Upper lobe of right lung (tissue), 1 donor: ENCODE measurements at regions not wholly inside any gene's neighbourhood (a gene's known extent, or its start where the extent isn't known, plus 50 kb on each side); places are given as distances from the start of the nearest gene placed in this dataset.
"Not testable (repeated sequence)": the region's sequence is repeated elsewhere in the genome, so short reads cannot be mapped to it uniquely, and the experiment has no call there.

Source experiments
- ATAC-seq: fragments of 200-7000 bp; cut with Tn5 transposase; one replicate; pipeline ENCODE4 v1.9.1; 2020; ENCODE audit warnings: mild to moderate bottlenecking, moderate library complexity
- DNase-seq: peaks from one replicate; pipeline ENCODE4 v3.0.0-alpha.2; 2020
- H3K27ac ChIP-seq: fragments of 200-600 bp; one replicate; pipeline ENCODE4 v1.8.0; 2022
- H3K27me3 ChIP-seq: fragments of 200-600 bp; one replicate; pipeline ENCODE4 v1.8.0; 2022; ENCODE audit warnings: mild to moderate bottlenecking
- H3K36me3 ChIP-seq: fragments of 200-600 bp; one replicate; pipeline ENCODE4 v1.8.0; 2022
- H3K4me1 ChIP-seq: fragments of 200-600 bp; one replicate; pipeline ENCODE4 v1.8.0; 2022
- H3K4me3 ChIP-seq: fragments of 200-600 bp; one replicate; pipeline ENCODE4 v1.8.0; 2022; ENCODE audit warnings: mild to moderate bottlenecking
- H3K9me3 ChIP-seq: fragments of 200-600 bp; one replicate; pipeline ENCODE4 v1.8.0; 2022
- intact Hi-C: fragments of 100-400 bp; cut with DNase I; formaldehyde crosslinking; loops from one replicate; pipeline ENCODE4 v1.11.0; 2022
- TF ChIP-seq, protein P1 (sequence below): fragments of 200-600 bp; IDR thresholded peaks from one replicate; pipeline ENCODE4 v1.8.0; 2022; ENCODE audit warnings: antibody characterized with exemption
- donor health status: DM: no; HTN: yes; CAD: no; lungs with severe emphysema.

DNA sequence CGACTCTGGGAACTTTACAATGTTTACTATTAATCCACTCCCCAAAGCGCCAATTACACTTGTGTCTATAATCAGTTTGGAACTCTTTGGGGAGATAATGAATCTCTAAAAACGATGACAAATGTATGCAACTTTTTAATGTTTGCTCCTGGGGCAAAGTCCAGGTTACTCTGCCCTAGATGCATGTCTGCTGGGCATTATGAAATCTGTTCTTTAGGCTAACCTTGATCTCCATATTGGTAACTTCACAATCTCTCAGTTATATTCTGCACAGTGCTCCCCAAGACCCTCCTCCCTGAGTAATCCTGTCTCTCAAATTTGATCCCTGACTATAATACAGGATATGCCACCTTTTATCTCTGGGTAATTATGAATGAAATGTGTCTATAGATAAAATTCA, 152.2 kb upstream of the TRPM3 start:
- no peaks in the 10 kb centered on the region for H3K9me3 ChIP-seq
- no peak overlapping the region for H3K4me3 ChIP-seq
- no peak for ATAC-seq
- no peak for DNase-seq
- peaks cover 3% of the 10 kb centered on the region for H3K27me3 ChIP-seq
- no peak overlapping the region for H3K27ac ChIP-seq
- no peaks in the 10 kb centered on the region for H3K36me3 ChIP-seq
- no peaks in the 10 kb centered on the region for H3K4me1 ChIP-seq
- TF ChIP-seq, protein P1, sequence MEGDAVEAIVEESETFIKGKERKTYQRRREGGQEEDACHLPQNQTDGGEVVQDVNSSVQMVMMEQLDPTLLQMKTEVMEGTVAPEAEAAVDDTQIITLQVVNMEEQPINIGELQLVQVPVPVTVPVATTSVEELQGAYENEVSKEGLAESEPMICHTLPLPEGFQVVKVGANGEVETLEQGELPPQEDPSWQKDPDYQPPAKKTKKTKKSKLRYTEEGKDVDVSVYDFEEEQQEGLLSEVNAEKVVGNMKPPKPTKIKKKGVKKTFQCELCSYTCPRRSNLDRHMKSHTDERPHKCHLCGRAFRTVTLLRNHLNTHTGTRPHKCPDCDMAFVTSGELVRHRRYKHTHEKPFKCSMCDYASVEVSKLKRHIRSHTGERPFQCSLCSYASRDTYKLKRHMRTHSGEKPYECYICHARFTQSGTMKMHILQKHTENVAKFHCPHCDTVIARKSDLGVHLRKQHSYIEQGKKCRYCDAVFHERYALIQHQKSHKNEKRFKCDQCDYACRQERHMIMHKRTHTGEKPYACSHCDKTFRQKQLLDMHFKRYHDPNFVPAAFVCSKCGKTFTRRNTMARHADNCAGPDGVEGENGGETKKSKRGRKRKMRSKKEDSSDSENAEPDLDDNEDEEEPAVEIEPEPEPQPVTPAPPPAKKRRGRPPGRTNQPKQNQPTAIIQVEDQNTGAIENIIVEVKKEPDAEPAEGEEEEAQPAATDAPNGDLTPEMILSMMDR, result no peak
- intact Hi-C loops, result no loop called here

- Histone ChIP-seq H3K4me3 (no peak overlapping the region), H3K4me1 (no peaks in the 10 kb centered on the region), H3K9me3 (no peaks in the 10 kb centered on the region), H3K36me3 (no peaks in the 10 kb centered on the region), H3K27me3 (no peaks in the 10 kb centered on the region), H3K27ac (no peak overlapping the region)
- no peak for ATAC-seq
- TF ChIP-seq, protein P1, result no peak
- intact Hi-C loops, result no loop called here
- DNase-seq, result no peak
Observed at GRCh38 chr9:71271602-71272001, 150.2 kb upstream of the TRPM3 start.

- no peak for ATAC-seq
- no peak overlapping the region for H3K4me3 ChIP-seq
- H3K27me3 ChIP-seq, result no peaks in the 10 kb centered on the region
- TF ChIP-seq, protein P1, result no peak
- H3K27ac ChIP-seq, result no peak overlapping the region
- intact Hi-C loops, result no loop called here
- H3K4me1 ChIP-seq, result no peaks in the 10 kb centered on the region
- DNase-seq, result no peak
- no peaks in the 10 kb centered on the region for H3K9me3 ChIP-seq
- no peaks in the 10 kb centered on the region for H3K36me3 ChIP-seq
Observed at GRCh38 chr9:71270554-71270953, 149.1 kb upstream of the TRPM3 start.

GRCh38 chr9:71269859-71270258, 148.4 kb upstream of the TRPM3 start:
- TF ChIP-seq, protein P1, result no peak
- Histone ChIP-seq H3K27me3 (no peaks in the 10 kb centered on the region), H3K4me1 (no peaks in the 10 kb centered on the region), H3K27ac (no peak overlapping the region), H3K4me3 (no peak overlapping the region), H3K36me3 (no peaks in the 10 kb centered on the region), H3K9me3 (no peaks in the 10 kb centered on the region)
- intact Hi-C loops, result no loop called here
- no peak for ATAC-seq
- DNase-seq, result no peak

DNA sequence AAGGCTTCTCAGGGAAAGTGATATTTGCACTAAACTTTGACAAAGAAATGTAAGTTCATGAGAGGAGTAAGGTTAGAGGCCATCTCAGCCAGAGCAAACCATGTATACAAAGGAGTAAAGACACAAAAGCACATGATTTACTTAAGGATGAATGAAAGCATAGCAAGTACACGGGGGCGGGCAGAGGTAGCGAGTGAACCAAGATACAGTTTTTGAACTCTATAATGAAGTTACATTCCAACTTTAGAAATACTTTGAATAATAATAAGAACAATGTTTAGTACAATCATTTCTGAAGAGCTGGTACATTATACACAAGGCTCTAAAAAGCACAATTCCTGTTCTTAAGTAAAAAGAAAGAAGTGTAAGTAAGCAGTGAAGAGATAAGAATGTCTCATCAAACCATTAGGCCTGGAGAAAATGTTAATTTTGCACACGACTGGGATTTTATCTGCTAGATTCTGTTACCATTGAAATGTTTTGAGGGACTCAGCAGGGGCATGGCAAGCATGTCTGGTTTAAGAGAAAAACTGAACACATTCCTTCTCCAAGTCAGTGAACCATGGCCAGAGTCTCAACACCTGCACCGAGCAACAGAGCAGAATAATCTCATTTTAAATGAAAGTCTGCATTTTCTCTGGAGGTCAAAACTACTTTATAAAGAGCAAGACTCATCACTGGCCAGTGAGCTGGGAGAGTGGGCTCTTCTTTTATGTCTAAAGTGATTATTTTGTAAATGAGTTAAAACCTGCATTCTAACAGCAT, 147.6 kb upstream of the TRPM3 start:
- ATAC-seq (no peak), DNase-seq (no peak)
- Histone ChIP-seq H3K4me3 (no peak overlapping the region), H3K4me1 (no peaks in the 10 kb centered on the region), H3K27me3 (no peaks in the 10 kb centered on the region), H3K27ac (no peak overlapping the region), H3K36me3 (no peaks in the 10 kb centered on the region), H3K9me3 (no peaks in the 10 kb centered on the region)
- TF ChIP-seq, protein P1, result no peak
- intact Hi-C loops, result no loop called here

DNA sequence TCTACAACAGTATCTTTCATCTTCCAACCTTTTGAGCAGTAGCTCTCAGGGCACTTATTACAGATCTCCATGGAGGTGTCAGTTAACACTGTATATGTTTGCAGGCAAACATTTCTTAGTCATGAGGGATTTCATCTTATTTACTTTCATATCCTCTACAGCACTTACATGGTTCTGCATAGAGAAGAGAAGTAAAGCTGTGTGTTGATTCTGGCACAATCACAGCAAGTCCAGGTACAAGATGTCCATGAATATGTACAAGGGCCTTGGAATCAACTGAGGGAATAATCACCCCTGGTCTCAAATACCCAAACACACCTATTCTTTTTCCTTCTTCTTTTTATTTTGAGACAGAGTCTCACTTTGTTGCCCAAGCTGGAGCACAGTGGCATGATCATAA, 142.0 kb upstream of the TRPM3 start:
- Histone ChIP-seq H3K4me1 (no peaks in the 10 kb centered on the region), H3K27me3 (no peaks in the 10 kb centered on the region), H3K9me3 (no peaks in the 10 kb centered on the region), H3K36me3 (no peaks in the 10 kb centered on the region), H3K27ac (no peak overlapping the region), H3K4me3 (no peak overlapping the region)
- TF ChIP-seq, protein P1, result no peak
- intact Hi-C loops, result no loop called here
- DNase-seq, result no peak
- ATAC-seq, result no peak

DNA sequence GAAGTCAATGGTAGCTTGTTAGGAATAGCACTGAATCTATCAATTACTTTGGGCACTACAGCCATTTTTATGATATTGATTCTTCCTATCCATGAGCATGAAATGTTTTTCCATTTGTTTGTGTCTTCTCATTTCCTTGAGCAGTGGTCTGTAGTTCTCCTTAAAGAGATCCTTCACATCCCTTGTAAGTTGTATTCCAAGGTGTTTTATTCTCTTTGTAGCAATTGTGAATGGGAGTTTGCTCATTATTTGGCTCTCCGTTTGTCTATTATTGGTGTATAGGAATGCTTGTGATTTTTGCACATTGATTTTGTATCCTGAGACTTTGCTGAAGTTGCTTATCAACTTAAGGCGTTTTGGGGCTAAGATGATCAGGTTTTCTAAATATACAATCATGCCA, 139.0 kb upstream of the TRPM3 start:
- DNase-seq, intact Hi-C loops, H3K27me3 ChIP-seq, H3K9me3 ChIP-seq, H3K4me1 ChIP-seq, H3K4me3 ChIP-seq, H3K27ac ChIP-seq, ATAC-seq, H3K36me3 ChIP-seq: not testable (repeated sequence)
